RWPE2 (cell line): ENCODE measurements at regions not wholly inside any gene's neighbourhood (a gene's known extent, or its start where the extent isn't known, plus 50 kb on each side); places are given as distances from the start of the nearest gene placed in this dataset.
A peak's percentile ranks its signal among the peaks of the same experiment; 100 is the strongest.

Experiments
- ATAC-seq: fragments of 200-7000 bp; cut with Tn5 transposase; 3 replicates; pipeline ENCODE4 v1.9.1; 2021; ENCODE audit warnings: low read depth
- DNase-seq: peaks from one replicate; pipeline ENCODE4 v3.0.0-alpha.2; 2020; ENCODE audit warnings: low spot score
- H3K27ac ChIP-seq: fragments of 450-650 bp; 2 replicates; pipeline ENCODE4 v1.5.1; 2017; ENCODE audit warnings: mild to moderate bottlenecking; ENCODE audit not compliant: poor library complexity, severe bottlenecking
- H3K27me3 ChIP-seq: fragments of 250-450 bp; sonication (Bioruptor Pico); 2 replicates; pipeline ENCODE4 v1.5.1; 2021; ENCODE audit warnings: mild to moderate bottlenecking, moderate library complexity; ENCODE audit not compliant: insufficient read depth, poor library complexity, severe bottlenecking
- H3K36me3 ChIP-seq: fragments of 250-450 bp; sonication (Bioruptor Pico); 2 replicates; pipeline ENCODE4 v1.5.1; 2020; ENCODE audit warnings: low read depth, mild to moderate bottlenecking, moderate library complexity
- H3K4me1 ChIP-seq: fragments of 250-450 bp; sonication (Bioruptor Pico); 2 replicates; pipeline ENCODE4 v1.5.1; 2021; ENCODE audit warnings: mild to moderate bottlenecking, moderate library complexity; ENCODE audit not compliant: insufficient read depth, poor library complexity, severe bottlenecking
- H3K4me3 ChIP-seq: fragments of 250-450 bp; sonication (Bioruptor Pico); 2 replicates; pipeline ENCODE4 v1.5.1; 2021; ENCODE audit warnings: mild to moderate bottlenecking, moderate library complexity; ENCODE audit not compliant: severe bottlenecking
- H3K9me3 ChIP-seq: fragments of 250-450 bp; sonication (Bioruptor Pico); 2 replicates; pipeline ENCODE4 v1.5.1; 2021; ENCODE audit warnings: mild to moderate bottlenecking, moderate library complexity; ENCODE audit not compliant: severe bottlenecking
- CTCF ChIP-seq: fragments of 450-650 bp; IDR thresholded peaks from one replicate; pipeline ENCODE4 v1.5.1; 2017; ENCODE audit warnings: mild to moderate bottlenecking, moderate library complexity; ENCODE audit not compliant: poor library complexity, severe bottlenecking

GRCh38 chr12:46884362-46884761 is 58.6 kb upstream of the SLC38A4 start:
- H3K27ac ChIP-seq, result no peak overlapping the region
- no peak for TF ChIP-seq CTCF
- H3K4me3 ChIP-seq, result no peak overlapping the region
- H3K27me3 ChIP-seq, result no peaks in the 10 kb centered on the region
- DNase-seq (no peak), ATAC-seq (no peak)
- peaks cover 5% of the 10 kb centered on the region for H3K4me1 ChIP-seq
- no peaks in the 10 kb centered on the region for H3K36me3 ChIP-seq
- no peaks in the 10 kb centered on the region for H3K9me3 ChIP-seq

DNA sequence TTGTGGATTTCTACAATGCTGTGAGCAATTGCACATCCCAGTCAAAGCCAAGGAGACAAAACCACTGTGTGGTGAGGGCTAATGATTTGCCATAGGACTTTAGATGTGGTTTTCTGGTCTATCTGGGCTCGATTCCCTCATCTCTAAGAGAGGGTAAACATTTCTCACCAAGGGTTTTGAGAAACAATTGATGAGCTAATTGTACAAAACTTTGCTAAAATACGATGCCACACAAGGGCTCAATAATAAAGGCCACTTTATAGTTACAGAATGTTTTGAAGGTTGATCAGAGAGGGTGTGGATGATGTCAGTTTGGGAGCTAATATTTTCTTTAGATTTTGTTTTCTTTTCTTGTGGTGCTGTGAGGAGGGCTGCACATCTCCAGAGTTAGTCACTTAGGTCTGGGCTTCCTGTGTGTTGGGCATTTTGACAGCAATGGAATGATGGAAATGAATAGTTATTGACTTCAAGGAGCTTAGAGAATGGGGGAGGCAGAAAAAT is 60.8 kb upstream of the SLC38A4 start:
- H3K36me3 ChIP-seq, result no peaks in the 10 kb centered on the region
- H3K9me3 ChIP-seq, result no peaks in the 10 kb centered on the region
- no peaks in the 10 kb centered on the region for H3K27me3 ChIP-seq
- TF ChIP-seq CTCF, result no peak
- ATAC-seq (peak; percentile 25; the same call in 2 of the 3 replicates), DNase-seq (no peak)
- H3K4me3 ChIP-seq, result no peak overlapping the region
- no peak overlapping the region for H3K27ac ChIP-seq
- H3K4me1 ChIP-seq, result peaks cover 5% of the 10 kb centered on the region

- no peak for TF ChIP-seq CTCF
- Histone ChIP-seq H3K4me3 (no peak overlapping the region), H3K9me3 (no peaks in the 10 kb centered on the region), H3K27me3 (no peaks in the 10 kb centered on the region), H3K27ac (no peak overlapping the region), H3K36me3 (no peaks in the 10 kb centered on the region), H3K4me1 (peaks cover 5% of the 10 kb centered on the region)
- ATAC-seq (no peak), DNase-seq (no peak)
These were observed 62.1 kb upstream of the SLC38A4 start for GRCh38 chr12:46887870-46888269.

DNA sequence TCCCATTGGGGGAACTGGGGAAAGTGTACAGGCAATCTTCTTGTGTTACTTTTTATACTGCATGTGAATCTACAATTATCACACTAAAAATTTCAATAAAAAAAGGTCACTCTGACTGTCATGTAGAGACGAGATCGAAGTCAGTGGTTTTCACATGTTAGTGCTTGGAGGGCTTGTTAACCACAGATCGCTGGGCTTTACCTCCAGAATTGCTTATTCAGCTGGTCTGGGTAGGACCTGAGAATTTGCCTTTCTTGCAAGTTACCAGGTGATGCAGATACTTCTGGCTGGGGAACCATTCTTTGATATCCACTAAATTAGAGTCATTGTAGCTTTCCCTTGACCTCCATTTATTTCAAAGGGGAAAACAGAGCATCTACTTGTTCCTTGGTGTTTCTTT is 62.8 kb upstream of the SLC38A4 start:
- Histone ChIP-seq H3K9me3 (no peaks in the 10 kb centered on the region), H3K4me1 (peaks cover 5% of the 10 kb centered on the region), H3K36me3 (no peaks in the 10 kb centered on the region), H3K4me3 (no peak overlapping the region), H3K27me3 (no peaks in the 10 kb centered on the region), H3K27ac (no peak overlapping the region)
- no peak for DNase-seq
- no peak for ATAC-seq
- TF ChIP-seq CTCF, result no peak

DNA sequence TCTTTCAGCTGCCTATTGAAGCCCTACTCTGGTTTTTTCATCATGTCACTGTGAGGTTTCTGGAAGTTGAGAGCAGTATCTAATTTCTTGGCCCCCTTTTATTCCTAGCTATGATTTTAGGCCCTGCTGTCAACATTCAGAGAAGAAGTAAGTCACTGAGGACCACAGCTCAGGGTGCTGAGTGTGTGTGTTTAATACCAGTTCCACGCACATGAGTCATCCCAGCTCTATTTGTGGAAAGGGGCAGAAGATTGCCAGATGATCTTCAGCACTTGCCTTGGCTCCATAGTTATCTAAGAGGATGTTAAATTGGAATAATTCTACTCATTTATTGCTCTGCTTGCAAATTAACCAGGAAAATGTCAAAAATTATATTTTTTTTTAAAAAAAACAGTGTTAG is 65.5 kb upstream of the SLC38A4 start:
- TF ChIP-seq CTCF, result no peak
- H3K27ac ChIP-seq, result no peak overlapping the region
- no peak overlapping the region for H3K4me3 ChIP-seq
- no peaks in the 10 kb centered on the region for H3K36me3 ChIP-seq
- ATAC-seq, result no peak
- DNase-seq, result no peak
- H3K9me3 ChIP-seq, result no peaks in the 10 kb centered on the region
- peaks cover 3% of the 10 kb centered on the region for H3K4me1 ChIP-seq
- no peaks in the 10 kb centered on the region for H3K27me3 ChIP-seq
